ENCODE measurements at regions not wholly inside any gene's neighbourhood (a gene's known extent, or its start where the extent isn't known, plus 50 kb on each side); places are given as distances from the start of the nearest gene placed in this dataset.

DNA sequence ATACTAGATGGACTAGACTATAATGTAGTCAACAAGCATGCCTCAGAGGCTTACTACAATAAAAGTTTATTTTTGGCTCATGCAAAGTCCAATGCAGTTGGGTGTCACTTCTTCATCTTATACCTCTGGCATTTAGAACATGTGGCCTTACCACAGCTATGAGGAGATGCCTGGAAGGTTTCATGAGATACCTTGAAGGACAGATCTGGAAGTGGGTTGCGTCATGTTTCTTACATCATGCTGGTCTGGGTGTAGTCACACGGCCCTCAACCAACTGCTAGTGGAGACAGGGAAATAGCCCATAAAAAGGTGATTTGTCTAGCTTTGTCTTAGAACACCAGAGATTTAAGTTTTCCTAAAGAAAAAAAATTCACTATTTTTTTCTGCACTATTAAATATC, 91.7 kb upstream of the MMADHC start:
- DNase-seq (ENCODE audit: low read depth): no peak
- H3K4me3 ChIP-seq (ENCODE audit: low read depth, low read length): no peak overlapping the region

DNA sequence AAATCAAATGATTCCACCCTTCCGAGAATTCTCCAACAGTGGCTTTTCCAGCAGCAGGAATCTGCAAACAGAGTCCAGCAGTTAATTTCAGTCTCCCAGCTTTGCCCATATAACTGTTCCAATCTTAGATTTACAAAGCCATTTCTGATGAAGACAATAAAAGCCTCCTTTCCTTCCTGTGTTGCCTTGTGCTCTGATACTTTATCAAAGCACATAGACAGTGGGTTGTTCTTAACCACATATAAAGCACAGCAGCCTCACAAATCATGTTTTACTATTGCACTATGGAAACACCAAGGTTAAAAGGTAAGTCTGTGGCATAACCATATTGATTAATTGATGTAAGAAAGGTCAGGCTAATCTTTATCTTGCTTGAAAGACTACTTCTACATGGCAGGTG, 89.8 kb upstream of the MMADHC start:
- no peak overlapping the region for H3K4me3 ChIP-seq (ENCODE audit: low read depth, low read length)
- no peak for DNase-seq (ENCODE audit: low read depth)

GRCh38 chr2:149670086-149670485, 82.5 kb upstream of the MMADHC start:
- H3K4me3 ChIP-seq (ENCODE audit: low read depth, low read length): no peak overlapping the region
- no peak for DNase-seq (ENCODE audit: low read depth)

- H3K4me3 ChIP-seq (ENCODE audit: low read depth, low read length): no peak overlapping the region
- DNase-seq (ENCODE audit: low read depth): no peak
These were observed 79.3 kb upstream of the MMADHC start for GRCh38 chr2:149666809-149667320.

- no peak overlapping the region for H3K4me3 ChIP-seq (ENCODE audit: low read depth, low read length)
- no peak for DNase-seq (ENCODE audit: low read depth)
These were observed 77.3 kb upstream of the MMADHC start for GRCh38 chr2:149664896-149665295.

DNA sequence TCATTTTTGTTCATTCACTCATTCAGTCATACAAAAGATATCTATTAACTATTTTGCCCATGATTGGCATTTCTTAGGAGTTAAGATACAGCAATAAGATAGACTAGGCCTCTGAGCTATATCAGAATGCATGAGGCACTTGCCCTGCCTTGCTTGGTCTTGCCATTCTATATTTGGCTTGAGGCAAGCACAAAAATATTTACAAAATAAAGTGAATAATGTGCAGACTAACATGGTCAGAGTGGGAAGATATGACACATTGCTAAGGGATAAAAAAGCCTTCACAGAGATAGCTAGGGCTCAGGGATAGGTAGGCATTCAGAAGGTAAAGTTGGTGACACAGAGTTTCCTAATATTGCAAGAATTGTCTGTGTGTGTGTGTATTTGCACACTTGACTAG, 75.0 kb upstream of the MMADHC start:
- DNase-seq (ENCODE audit: low read depth): no peak
- no peak overlapping the region for H3K4me3 ChIP-seq (ENCODE audit: low read depth, low read length)

DNA sequence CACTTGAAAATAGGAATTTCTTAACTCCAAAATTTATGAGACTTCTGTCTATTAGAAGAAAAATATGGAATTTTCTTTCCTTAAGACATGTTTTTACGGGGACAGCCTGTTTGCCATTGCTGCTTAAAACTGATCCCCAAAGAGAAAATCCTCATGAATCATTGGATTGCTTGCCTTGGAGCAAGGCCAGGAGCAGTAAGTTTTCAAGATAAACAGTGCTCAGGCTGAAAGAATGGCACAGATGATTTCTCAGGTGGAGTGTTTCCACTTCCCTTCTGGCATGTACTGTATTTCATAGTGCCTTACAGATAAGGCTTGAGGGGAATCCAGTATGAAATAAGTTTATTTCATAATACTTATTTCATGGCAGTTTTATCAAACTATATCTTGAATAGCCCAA, 74.3 kb upstream of the MMADHC start:
- H3K4me3 ChIP-seq (ENCODE audit: low read depth, low read length): no peak overlapping the region
- DNase-seq (ENCODE audit: low read depth): peak; percentile 52

- H3K4me3 ChIP-seq (ENCODE audit: low read depth, low read length): no peak overlapping the region
- DNase-seq (ENCODE audit: low read depth): no peak
These were observed 71.0 kb upstream of the MMADHC start for GRCh38 chr2:149658553-149658952.

GRCh38 chr2:149657401-149658040, 69.9 kb upstream of the MMADHC start:
- H3K4me3 ChIP-seq (ENCODE audit: low read depth, low read length): no peak overlapping the region
- DNase-seq (ENCODE audit: low read depth): no peak

DNA sequence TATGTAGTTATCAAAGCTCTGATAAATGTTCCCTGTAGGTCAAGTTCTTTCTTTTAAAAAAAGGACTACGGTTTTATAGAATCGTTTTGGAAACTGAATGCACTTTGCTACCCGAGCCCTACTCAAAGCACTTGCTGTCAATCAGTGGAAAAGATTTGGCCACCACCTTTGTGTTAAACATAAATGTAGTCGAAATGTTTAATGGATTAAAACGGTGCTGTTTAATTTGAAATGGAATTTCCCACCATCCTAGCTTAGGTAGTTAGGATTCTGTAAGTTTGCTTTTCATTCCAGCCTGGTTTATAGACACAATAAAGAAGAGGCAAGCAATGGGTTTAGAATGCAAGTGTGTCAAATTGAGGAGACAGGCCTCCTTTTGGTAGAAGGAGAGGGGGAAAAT, 69.4 kb upstream of the MMADHC start:
- H3K4me3 ChIP-seq (ENCODE audit: low read depth, low read length): no peak overlapping the region
- no peak for DNase-seq (ENCODE audit: low read depth)

GRCh38 chr2:149653831-149654445, 66.4 kb upstream of the MMADHC start:
- no peak overlapping the region for H3K4me3 ChIP-seq (ENCODE audit: low read depth, low read length)
- DNase-seq (ENCODE audit: low read depth): no peak

- no peak overlapping the region for H3K4me3 ChIP-seq (ENCODE audit: low read depth, low read length)
- DNase-seq (ENCODE audit: low read depth): no peak
These were observed 65.4 kb upstream of the MMADHC start for GRCh38 chr2:149652926-149653325.

DNA sequence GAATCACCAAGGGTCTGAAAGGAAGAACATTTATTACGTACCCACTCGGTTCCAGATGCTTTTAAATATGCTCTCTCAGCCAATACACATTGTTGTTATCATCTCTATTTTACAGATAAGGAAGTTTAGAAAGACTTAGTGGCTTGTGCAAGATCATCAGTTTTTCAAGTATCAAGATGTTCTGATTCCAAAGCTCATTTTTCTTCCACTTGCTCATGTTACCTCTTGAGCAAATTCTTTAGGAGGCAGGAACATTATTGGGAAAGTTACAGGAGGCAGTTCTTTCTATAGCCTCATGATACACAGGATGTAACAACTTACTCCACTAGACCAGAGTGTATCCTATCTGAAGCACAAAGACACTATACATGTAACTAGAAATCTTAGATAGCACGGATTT, 65.0 kb upstream of the MMADHC start:
- no peak overlapping the region for H3K4me3 ChIP-seq (ENCODE audit: low read depth, low read length)
- no peak for DNase-seq (ENCODE audit: low read depth)

DNA sequence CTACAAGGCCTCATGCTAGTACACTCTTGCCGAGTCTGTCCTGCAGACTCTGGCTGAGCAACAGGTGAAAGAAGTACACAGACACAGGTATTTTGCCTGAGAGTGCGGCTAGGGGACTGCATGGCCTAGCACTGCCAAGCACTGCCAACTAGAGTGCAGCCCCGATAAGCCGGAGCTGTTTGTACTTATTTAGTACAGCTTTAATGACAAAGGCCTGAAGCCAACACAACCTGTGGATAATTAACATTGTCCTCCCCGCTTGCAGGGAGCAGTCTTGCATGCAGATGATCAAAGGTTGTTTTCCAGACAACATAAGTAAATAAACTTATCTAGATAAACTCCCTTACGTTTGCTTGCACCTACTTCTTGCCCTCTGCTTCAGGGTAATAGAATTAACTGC, 63.7 kb upstream of the MMADHC start:
- no peak for DNase-seq (ENCODE audit: low read depth)

DNA sequence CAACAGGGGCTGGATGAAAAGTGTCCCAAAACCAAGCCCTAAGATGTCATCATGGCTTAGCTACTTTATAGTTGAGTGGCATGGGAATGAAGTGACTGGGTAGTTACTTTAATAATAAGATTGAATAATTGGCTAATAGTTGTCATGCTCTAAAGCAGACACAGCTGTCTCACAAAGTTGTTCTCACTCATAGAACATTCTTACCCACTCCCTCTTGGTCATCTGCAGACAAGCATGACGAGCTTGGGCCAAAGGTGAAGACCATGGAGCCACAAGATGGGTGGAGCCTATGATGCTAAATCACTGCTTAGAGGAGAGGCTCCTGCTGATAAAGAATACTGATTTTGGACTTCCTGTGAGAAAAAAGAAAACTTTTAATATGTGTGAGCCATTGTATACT, 62.4 kb upstream of the MMADHC start:
- no peak for DNase-seq (ENCODE audit: low read depth)

More for the DNA sequence above, 63.7 kb upstream of the MMADHC start:
- H3K4me3 ChIP-seq (ENCODE audit: low read depth, low read length): no peak overlapping the region

GRCh38 chr2:149648282-149649030, 60.9 kb upstream of the MMADHC start:
- no peak overlapping the region for H3K4me3 ChIP-seq (ENCODE audit: low read depth, low read length)
- DNase-seq (ENCODE audit: low read depth): peak; percentile 98

More for the DNA sequence above, 62.4 kb upstream of the MMADHC start:
- no peak overlapping the region for H3K4me3 ChIP-seq (ENCODE audit: low read depth, low read length)

GRCh38 chr2:149645391-149645790, 57.8 kb upstream of the MMADHC start:
- DNase-seq (ENCODE audit: low read depth): peak; percentile 25
- H3K4me3 ChIP-seq (ENCODE audit: low read depth, low read length): no peak overlapping the region

All from skeletal muscle cell (primary cell).